Lower leg skin (tissue), 4 donors: ENCODE measurements at regions not wholly inside any gene's neighbourhood (a gene's known extent, or its start where the extent isn't known, plus 50 kb on each side); places are given as distances from the start of the nearest gene placed in this dataset.

Source experiments
- DNase-seq, 2 donors: peaks; one replicate each; pipeline ENCODE4 v3.0.0-alpha.2; 2019; ENCODE audit warnings: low spot score in 2 of 2
- H3K4me3 ChIP-seq: fragments of 200-600 bp; sonication (generic); 2 replicates; pipeline ENCODE4 v1.5.1; 2017; ENCODE audit warnings: mild to moderate bottlenecking, low read depth; ENCODE audit not compliant: poor library complexity, severe bottlenecking
- POLR2A ChIP-seq, 2 donors: fragments of 450-650 bp; IDR thresholded peaks; one replicate each; pipeline ENCODE4 v1.6.1; 2016 to 2017; ENCODE audit warnings: antibody characterized with exemption in 2 of 2, mild to moderate bottlenecking in 1 of 2, moderate library complexity in 1 of 2
- WGBS, 2 donors: methylation state at CpG; one replicate each; pipeline ENCODE4 v1.1.5; 2018; 5-methylcytosine and 5-hydroxymethylcytosine counted together
- intact Hi-C: fragments of 100-400 bp; cut with DNase I; formaldehyde crosslinking; loops from one replicate; pipeline ENCODE4 v1.15.0; 2023; ENCODE audit warnings: low total_unique reads
- TF ChIP-seq, protein P1 (sequence below), 3 donors: fragments of 450-650 bp; IDR thresholded peaks; one replicate each; pipeline ENCODE4 v1.5.1; 2016; ENCODE audit warnings: antibody characterized with exemption in 3 of 3, mild to moderate bottlenecking in 3 of 3, moderate library complexity in 2 of 3

DNA sequence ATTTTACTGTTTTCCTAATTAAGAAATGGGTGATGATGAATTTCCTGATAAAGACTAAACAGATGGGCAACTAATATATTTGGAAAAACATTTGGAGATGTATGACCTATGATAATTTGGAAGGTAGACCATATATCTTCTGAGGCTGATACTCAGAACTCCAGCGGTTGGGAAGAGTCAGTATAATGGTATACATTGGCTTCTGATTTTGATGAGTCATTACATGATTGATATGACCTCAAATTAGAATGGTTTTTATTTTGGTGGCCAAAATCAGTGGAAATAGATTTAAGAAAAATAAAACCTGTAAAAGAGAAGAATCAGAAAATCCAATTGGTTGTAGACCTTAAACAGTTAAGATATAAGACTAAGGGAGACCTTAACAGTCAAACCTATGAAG is 496.4 kb upstream of the ALCAM start:
- intact Hi-C loops: no loop called here
- 90 to 95% methylated on average over 1 of the region's 1 CpG for WGBS, 2 donors
- DNase-seq: no peak
- TF ChIP-seq, protein P1, sequence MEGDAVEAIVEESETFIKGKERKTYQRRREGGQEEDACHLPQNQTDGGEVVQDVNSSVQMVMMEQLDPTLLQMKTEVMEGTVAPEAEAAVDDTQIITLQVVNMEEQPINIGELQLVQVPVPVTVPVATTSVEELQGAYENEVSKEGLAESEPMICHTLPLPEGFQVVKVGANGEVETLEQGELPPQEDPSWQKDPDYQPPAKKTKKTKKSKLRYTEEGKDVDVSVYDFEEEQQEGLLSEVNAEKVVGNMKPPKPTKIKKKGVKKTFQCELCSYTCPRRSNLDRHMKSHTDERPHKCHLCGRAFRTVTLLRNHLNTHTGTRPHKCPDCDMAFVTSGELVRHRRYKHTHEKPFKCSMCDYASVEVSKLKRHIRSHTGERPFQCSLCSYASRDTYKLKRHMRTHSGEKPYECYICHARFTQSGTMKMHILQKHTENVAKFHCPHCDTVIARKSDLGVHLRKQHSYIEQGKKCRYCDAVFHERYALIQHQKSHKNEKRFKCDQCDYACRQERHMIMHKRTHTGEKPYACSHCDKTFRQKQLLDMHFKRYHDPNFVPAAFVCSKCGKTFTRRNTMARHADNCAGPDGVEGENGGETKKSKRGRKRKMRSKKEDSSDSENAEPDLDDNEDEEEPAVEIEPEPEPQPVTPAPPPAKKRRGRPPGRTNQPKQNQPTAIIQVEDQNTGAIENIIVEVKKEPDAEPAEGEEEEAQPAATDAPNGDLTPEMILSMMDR (IDR thresholded peaks at IDR 0.05): no peak
- no peak for TF ChIP-seq POLR2A (IDR thresholded peaks at IDR 0.05)
- H3K4me3 ChIP-seq: no peak overlapping the region

DNA sequence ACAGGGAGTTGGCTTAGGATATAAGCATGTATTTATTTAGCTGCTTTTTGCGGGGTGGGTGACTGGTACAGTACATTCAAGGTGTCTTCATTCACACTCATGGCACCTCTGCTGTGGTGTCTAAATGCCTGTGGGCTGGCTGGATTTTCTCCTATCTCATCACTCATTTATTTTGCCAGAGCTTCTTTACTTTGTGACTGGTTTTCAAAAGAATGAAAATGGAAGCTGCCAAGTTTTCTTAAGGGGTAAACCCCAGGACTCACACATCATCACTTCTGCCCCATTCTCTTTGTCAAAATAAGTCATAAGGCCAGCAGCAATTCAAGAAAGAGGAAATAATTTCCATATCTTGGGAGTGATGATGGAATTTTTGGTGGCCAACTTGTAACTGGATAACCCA is 493.4 kb upstream of the ALCAM start:
- WGBS, 2 donors: 87 to 95% methylated on average over 1 of the region's 1 CpG
- intact Hi-C loops: no loop called here
- TF ChIP-seq, protein P1 (IDR thresholded peaks at IDR 0.05): no peak
- no peak for TF ChIP-seq POLR2A (IDR thresholded peaks at IDR 0.05)
- H3K4me3 ChIP-seq: no peak overlapping the region
- no peak for DNase-seq

DNA sequence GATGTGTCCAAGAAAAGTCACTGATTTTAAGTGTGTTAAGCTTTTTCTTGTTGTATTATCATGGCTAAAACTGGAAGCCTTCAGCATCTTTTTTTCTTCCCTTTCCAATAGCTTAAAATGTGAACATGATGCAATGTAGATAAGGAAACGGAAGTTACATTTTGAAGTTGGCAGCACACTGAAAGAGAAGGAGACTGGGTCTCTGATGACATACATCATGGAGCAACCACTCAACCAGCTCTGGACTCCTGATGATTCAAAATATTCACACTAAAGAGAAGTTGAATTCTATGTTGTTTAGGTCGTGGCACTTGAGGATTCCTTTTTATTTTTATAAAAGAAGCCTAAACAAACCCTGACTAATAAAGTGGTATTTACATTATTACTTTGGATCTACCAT is 488.3 kb upstream of the ALCAM start:
- no peak for DNase-seq
- TF ChIP-seq, protein P1 (IDR thresholded peaks at IDR 0.05): no peak
- TF ChIP-seq POLR2A (IDR thresholded peaks at IDR 0.05): no peak
- no peak overlapping the region for H3K4me3 ChIP-seq
- WGBS, 2 donors: 49 to 57% methylated on average over 2 of the region's 2 CpGs
- intact Hi-C loops: no loop called here

DNA sequence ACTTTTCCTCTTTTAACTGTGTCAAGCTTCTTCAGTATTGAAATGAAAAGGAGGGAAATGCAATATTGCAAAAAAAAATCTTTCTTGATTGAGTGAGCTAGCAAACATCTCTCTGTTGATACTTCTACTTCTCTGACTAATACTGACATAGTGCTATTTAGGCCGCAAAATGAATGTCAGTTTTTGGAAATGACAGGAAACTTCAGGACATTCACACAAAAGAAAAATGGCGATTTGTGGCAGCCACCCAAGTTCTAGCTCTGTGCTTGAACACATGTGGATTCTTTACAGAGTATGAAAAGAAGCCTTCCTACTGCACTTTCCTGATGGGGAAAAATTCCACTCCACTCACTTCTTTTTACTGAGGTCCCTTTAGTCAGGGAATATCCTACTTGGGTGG is 486.8 kb upstream of the ALCAM start:
- no peak overlapping the region for H3K4me3 ChIP-seq
- intact Hi-C loops: no loop called here
- no peak for DNase-seq
- WGBS, 2 donors: 55 to 62% methylated on average over 2 of the region's 2 CpGs
- TF ChIP-seq, protein P1 (IDR thresholded peaks at IDR 0.05): no peak
- no peak for TF ChIP-seq POLR2A (IDR thresholded peaks at IDR 0.05)

DNA sequence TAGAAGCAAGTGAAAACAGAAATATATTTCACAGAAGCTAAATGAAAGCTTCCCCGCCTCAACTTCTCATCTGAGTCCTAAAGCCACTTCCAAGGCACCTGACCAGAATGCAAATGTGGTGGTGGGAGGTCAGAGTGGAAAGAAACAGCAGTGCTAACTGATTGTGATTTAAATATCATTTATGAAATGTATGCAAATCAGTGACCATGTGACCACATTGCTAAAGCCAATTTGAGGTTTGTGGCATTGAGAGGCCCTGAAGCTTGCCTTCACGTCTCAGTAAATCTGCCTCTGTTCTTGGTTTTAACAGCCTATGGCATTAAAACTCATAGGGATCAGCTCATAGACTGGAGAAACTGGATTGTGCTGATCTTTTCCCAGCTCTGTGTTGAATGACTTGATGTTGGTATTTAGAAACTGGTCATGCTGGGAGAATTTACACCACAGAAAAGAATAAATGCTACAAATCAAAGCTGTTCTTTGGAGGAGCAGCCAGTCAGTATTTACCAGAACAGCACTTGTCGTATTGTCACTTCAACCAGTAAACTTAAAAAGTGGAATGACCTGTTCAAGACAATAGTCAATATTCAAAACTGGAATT is 481.4 kb upstream of the ALCAM start:
- intact Hi-C loops: no loop called here
- 78 to 81% methylated on average over 3 of the region's 3 CpGs for WGBS, 2 donors
- no peak for DNase-seq
- no peak overlapping the region for H3K4me3 ChIP-seq
- TF ChIP-seq, protein P1 (IDR thresholded peaks at IDR 0.05): no peak
- TF ChIP-seq POLR2A (IDR thresholded peaks at IDR 0.05): no peak
